Left renal pelvis (tissue), 4 donors: ENCODE measurements at regions not wholly inside any gene's neighbourhood (a gene's known extent, or its start where the extent isn't known, plus 50 kb on each side); places are given as distances from the start of the nearest gene placed in this dataset.
"Not testable (repeated sequence)": the region's sequence is repeated elsewhere in the genome, so short reads cannot be mapped to it uniquely, and the experiment has no call there.

Experiments
- DNase-seq, 4 donors: peaks; one replicate each; pipeline ENCODE4 v3.0.0-alpha.2; 2013; ENCODE audit warnings: low read depth in 4 of 4, low spot score in 3 of 4

DNA sequence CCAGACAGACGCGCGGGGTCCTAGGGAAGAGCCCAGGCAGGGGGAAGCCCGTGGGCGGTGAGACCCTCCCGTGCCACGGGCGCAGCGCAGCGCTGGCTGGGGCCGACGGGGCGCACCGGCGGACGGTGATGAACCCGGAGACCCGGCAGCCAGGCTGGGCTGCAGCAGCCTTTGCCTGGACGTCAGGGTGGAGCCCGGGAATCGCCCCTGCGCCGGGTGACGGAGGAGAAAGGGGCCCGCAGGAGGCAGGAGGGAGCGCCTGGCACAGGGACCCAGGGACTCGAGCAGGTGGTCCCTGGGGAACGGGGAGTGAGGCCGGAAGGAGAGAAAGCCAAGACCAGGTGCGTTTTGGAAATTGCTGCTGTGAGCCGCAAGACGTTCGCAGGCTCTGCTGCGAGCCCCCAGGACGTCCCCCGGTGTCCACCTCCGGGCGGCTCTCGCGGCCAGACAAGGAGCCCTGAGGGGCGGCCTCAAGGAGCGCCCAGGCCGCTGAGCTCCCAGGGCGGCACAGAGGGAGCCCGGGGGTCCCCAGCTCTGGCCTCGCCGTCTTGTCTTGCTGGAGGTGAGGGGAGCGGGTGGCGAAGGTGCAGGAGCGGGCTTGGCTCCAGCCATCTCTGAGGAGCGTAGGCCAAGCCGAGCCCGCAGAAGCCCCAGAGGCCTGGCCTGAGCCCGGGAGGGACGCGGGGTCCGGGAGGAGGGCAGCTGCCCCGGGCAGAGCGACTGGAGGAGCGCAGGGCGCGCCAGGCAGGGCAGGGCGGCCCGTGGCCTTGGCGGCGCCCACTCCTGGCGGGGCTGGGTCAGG is 191.2 kb upstream of the PDE10A start:
- DNase-seq = no peak

DNA sequence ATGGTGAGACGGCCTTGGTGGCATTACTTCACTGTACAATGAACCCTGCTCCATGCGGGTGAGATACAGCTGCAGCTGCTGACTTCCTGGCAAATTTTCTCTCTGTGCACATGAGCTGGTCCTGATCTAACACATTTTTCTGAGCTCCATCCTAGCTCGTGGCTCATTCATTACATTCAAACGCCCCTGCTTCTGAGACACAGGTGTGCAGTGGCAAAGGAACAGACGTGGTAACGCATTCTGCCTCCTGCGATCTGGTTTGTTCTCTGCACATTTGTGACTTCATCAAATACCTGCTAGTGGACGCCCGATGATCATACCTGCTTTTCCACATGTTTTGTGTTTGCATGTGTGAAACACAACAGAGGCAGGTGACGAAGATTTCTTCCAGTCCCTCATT is 189.6 kb upstream of the PDE10A start:
- DNase-seq = no peak

DNA sequence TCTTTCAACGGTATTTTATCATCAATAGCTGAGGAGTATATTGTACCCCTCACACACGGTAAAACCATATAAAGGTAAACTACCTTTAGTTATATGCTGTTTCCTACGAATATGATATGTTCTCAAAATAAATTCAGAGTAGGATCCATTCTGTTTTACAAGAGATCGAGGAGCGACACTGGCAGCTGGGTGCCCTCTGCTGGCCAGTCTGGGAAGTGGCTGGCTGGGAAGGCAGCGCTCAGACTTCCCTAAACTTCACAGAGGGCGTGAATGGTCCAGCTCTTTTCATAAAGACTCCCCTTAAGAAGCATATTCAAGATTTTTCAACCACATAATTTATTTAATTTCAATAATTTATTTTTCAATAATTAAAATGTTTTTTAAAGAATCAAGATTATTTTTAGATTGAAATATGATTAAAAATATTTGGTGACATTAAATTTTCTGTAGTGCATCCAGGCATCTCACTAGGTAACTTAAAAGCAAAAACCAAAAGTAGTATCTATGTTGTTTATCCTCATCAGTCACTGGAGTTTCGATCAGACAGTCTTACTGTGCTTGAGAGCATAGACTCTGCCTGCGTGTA is 187.5 kb upstream of the PDE10A start:
- DNase-seq = no peak

DNA sequence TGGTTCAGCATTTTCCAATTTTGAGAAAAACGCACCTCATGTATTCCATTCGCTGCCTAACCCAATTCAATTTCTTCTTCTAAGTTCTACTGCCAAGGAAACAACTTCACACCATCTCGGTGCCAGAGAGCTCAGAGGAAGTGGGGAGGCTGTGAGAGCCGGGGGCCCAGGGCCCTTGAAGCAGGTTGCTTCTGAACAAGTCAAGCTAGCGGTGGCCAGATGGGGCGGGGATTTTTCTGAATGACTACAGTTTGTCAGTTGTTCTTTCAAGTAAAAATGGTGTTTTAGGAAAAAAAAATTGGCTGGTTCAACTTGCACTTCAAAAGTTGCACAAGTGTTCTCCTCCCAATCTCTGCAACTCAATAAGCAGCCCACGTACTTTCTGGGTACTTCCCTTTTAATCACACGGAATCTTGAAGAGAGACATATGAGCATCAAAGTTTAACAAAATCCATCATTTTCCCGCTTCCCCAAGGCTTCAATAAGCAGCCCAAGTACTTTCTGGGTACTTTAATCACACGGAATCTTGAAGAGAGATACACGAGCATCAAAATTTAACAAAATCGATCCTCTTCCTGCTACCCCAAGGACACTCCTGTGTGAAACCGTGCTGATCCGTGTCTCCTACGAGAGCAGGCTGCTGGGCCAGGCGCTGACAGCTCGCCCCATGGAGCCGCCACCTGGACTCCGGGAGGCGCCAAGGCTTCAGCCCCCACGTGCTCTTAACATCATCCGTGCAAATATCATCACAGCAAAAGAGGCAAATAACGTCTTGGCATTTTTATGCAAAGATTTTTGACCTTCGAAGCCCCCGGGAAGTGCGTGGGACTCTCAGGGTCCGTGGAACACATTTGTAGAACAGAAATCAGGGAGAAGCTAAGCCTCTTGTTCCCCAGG is 186.7 kb upstream of the PDE10A start:
- no peak for DNase-seq

DNA sequence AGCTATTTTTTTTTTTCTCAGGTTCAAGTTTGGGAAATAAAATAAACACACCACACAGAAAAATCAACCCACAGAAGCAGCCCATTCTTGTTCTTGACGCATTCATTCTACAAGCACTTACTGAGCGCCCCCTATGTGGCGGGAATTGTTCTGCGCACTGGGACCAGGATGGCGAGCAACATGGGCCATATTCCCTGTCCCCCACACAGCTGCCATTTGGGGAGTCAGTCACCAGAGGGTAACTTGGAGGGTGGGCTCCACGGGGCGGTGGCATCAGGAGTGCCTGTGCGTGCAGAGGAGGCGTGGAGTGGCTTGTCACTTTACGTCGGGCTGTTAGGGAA is 185.0 kb upstream of the PDE10A start:
- no peak for DNase-seq

DNA sequence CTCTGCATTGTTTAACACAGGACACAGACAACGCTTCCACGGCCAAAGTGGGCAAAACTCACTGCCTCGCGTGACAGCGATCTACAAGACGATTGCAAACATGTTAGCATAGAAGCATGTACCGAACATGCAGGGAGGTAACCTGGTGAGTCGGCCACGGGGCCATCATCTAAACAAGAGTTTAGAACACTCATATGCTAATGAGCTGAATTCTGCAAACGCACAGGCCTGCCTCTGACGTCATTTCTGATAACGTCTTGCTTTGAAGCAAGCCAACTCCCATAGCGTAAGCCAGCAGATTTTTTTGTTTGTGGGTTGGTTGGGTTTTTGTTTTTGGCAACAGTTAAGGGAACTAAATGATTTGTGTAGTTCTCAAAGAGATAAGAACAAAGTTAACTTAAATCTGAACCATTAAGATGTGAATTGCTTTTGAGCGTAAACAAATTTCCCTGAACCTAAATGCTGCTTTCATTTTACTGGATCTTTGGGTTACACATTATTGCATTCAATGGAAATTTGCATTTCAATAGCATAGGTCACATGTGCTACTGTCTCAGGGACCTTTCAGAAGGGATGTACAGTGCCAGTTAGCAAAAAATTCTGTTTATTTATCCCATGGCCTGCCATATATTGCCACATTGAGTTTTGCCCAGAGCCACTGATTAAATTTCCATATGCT is 184.5 kb upstream of the PDE10A start:
- no peak for DNase-seq

DNA sequence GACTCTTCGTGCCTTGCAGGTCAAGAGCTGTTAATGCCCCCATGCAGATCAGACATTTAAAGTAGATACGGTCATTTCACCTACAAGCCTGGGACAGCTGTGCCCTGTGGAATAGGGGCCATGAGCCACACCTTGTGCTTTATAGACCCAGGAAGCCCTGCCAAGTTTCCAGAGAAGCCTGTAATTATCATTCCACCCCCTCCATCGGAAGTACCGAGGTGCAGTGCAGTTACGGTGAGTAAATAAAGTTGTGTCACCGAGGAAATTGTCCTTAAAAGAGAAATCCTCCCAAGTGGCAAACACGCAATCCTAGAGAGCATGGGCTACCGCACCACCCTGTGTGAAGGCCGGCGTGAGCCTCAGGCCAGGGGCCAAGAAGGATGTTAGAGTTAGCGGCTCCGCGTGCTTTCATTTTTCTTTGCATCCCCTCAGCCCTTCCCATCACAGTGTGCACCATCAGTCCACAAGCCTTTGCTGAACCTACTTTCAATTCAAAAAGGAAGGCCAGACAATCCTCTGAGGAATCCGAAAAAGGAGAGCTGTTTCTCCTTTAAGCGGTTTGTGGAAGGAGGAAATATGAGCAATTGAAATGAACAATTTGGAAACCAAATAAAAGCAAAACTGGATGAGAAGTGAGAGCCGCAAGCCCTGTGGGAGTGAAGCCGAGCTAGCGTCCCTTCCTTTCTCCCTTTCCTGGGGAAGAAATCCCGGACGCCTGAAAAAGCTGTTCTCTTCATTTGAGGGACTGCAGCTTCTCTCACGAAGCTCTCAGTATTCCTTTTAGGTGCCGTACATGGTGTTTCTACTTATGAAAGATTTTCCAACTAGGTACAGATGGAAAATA is 183.3 kb upstream of the PDE10A start:
- no peak for DNase-seq

DNA sequence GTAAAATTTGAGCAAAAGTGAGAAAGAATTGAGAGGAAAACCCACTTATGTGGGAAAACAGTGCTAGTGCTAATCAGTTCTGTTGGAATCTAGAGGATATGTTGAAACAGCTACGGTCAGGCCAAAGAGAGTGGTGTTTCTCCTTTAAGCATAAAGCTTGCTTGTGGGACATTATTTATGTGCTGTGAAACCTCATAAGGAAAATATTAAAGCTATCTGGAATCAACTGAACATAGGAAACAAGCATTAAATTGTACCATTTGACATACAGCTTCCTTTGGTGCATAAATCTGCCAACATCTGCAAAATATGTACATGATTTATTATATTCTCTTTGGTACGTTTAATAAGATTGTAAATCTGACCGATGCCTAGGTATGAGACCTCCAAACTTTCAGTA is 182.5 kb upstream of the PDE10A start:
- peak in 1 of 4 donors; percentile 35 for DNase-seq

DNA sequence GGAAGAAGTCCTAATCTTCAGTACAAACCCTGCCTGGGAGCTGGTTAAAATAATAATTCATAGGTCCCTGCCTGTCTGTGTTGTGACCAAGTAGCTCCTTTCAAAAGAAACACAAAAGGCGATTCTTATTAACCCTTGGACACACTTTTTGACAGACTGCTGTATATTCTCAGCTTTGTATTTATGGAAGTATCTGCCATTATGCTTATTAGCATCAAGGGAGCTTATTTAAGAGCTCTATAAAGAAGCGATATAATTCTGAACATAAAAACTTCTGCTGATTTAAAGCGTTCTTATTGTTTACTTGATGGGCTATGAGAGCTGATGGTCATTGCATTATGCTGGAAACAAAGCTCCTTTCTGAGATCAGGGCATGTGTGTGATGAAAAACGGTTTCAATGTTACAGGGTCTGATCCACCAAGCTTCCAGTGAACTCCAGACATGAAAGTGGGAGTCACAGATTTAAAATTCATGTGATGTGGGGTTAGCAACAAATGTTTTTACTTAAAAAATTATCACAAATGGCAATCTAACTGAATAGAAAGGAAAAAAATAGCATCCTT is 181.8 kb upstream of the PDE10A start:
- no peak for DNase-seq

DNA sequence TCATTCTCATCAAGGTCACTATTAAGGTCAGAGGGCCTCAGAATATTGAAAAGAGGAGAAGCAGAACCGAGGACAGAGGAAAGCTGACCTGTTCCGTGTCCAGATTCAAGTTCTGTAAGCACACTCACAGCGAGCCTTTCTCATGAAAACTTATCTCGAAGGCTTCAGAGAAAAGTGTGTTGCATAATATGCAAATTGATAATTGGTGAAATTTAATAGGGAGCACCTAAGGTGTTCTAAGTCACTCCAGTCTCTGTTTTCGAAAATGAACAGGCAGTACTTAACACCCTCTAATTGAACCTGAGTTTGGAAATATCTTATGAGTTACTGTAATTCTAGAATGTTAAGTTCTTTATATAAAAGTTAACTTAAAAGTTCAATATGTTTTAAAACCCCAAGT is 181.2 kb upstream of the PDE10A start:
- no peak for DNase-seq

DNA sequence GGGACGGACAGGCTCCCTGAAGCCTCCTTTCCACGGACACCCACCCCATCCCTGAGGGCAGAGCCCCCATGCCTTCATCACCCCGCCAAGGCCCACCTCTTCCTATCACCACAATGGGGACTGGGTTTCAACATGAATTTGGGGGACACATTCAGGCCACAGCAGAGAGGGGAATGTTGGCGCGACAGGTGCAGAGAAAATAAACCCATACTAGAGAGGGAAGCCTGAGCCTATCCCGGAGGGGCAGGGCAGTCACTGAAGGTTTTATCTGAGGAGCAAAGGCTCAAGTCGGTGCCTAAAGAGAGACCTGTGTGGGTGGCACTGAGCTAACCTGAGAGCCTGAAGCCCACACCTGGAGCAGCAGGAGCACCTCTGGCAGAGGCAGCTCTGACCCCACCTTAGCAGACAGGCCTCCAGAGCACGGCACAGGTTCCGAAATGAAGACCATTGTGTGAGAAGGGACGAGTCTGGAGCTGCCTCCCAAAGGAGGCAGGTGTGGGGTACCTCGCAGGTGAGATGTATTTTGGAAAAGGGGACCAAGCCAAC is 180.6 kb upstream of the PDE10A start:
- no peak for DNase-seq

DNA sequence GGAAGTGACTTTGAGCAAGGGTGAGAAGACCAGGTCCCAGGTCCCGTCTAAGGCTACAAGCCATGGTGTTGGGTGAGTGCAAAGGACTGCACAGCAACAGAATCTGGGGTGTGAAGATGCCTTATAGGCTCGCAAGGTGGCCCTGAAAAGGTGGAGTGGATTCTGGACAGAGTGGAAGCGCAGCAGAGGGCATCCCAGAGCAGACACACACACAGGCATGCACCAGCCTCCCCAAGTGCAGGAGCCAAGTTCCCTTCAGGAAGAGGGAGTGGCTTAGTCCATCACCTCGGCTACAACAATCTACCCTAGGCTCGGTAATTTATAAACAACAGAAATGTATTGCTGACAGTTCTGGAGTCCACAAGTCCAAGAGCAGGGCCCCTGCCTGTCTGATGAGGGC is 180.1 kb upstream of the PDE10A start:
- DNase-seq = no peak

DNA sequence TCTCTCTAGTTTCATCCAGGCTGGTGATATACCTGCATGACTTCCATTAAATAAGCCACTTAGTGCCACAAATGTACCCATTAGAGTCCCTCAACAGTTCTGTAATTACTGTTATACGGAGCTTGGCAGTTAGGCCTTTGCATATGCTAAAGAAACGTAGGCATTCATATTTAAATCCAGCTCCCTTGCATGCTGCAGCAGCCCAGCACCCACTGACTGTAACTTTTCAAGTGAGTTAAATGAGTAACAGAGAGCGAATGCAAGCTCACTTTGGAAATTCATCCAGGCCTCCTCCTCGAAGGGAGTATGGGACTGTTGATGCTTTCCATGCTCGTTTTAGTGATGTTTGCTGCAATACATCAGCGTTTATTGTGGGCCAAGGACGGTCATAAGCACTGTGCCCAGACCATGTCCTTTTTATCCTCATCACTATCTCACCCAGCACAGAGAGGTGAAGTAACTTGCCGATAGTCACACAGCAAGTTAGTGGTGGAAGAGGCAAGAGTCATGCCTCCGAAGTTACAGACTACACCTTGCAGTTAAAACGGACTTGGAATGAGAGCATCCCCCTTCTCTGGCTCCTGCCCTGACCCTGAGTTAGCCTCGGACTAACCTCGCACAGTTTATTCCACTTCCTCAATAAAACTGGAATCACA is 179.4 kb upstream of the PDE10A start:
- no peak for DNase-seq

DNA sequence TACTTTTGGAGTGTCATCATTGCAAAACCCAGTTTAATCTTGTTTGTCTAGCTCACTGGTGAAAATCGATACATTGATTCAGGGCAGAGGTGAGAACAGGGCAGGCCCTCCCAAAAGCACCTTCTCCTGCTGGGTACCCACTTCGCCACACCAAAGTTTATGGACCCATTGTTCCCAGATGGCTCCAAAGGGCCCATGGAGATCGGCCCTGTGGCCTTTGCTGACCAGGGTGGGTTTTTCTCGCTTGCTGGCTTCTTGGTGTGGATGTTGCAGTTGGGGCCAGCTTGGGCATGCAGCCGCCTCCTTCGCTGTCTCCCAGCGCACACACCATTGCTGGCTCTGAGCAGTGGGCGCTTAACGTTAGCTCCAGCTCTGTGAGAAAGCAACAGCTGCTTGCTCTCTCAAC is 178.1 kb upstream of the PDE10A start:
- no peak for DNase-seq

DNA sequence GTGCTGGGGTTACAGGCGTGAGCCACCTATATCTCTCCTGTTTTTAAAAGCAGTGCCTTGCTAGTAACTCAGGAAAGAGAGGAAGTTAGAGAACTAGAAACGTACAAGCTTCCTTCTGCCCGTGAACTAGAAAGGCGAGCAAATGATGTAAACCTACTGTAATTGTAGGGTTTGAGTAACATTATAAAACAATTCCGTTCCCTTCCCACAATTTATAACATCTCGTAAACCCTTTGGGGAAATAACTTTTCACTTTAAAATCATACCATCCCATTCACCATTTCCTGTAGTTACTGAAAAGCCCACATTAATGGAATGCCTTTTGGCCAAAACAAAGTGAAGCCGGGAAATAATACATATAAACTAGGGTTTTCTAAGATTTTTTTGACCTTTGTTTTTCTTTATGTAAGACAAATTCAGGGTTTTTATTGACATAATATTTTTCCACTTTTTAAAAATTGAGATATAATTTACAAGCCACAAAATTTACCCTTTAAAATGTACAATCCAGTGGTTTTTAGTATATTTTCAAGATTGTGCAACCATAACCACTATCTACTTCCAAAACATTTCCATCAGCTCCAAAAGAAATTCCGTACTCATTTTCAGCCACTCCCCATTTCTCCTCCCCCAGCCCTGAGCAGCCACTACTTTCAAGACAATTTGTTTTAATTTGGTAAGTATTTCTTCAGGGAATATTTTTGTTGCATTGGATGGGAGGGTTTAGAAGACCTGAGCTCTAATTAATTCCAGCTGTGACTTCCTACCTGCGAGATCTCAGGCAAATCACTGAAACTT is 175.1 kb upstream of the PDE10A start:
- DNase-seq = no peak

DNA sequence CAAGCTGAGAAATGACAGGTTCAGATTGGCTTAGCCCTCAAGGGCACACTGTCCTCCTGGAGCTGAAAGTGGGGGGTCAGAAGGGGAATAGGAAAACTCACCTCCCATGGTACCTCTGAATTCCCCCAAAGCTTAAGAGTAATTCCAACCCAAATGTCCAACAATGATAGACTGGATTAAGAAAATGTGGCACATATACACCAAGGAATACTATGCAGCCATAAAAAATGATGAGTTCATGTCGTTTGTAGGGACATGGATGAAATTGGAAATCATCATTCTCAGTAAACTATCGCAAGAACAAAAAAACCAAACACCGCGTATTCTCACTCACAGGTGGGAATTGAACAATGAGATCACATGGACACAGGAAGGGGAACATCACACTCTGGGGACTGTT is 173.6 kb upstream of the PDE10A start:
- DNase-seq = not testable (repeated sequence)

DNA sequence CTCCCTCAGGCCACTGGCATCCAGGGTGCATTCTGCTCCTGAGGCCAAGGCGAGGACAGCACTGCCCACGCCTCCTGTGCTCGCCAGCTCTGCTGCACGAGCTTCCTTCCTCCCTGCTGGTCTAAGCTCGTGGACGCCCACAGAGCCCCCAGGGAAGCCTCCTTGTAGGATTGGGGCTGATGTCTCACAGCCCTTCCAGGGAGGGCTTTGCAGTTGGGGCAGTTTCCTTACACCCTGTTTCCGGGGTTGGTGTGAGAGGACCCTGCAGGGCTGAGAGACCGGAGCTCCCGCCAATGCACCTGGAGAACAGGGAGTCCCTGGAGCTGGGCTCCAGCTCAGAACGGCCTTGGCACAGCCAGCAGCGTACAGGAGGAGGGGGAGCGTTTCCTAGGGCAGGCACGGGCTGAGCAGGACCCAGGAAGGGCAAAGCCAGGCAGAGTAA is 172.4 kb upstream of the PDE10A start:
- no peak for DNase-seq

DNA sequence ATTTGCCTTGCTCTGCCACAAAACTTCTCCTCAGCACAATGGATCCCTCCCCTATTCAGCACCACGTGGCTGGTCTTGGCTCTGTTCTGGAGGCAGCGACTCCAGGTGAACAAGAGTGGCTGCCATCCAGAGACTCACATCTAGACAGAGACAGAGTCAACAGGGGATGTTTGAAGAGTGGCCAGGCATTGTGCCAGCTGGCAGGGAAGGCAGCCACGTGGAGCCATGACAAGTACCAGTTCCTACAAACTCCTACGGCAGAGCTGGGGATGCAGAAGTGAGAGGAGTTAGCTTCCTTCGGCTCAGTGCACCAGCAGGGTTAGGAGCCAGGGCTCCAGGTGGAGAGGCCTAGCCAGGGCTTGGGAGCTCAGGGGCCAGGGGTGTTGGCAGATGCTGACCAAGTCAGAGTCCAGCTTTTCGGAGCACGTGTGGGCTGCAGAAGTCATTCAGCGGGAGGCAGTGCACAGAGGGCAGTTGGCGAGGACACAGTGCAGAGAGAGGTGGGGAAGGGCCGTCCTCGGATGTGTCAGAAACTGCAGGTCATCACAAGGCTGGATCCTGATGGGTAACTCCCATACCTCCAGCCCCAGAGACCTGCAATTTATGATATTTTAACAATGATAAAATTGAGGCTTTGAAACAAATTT is 171.7 kb upstream of the PDE10A start:
- DNase-seq = no peak
